ENCODE measurements at regions not wholly inside any gene's neighbourhood (a gene's known extent, or its start where the extent isn't known, plus 50 kb on each side); places are given as distances from the start of the nearest gene placed in this dataset.

DNA sequence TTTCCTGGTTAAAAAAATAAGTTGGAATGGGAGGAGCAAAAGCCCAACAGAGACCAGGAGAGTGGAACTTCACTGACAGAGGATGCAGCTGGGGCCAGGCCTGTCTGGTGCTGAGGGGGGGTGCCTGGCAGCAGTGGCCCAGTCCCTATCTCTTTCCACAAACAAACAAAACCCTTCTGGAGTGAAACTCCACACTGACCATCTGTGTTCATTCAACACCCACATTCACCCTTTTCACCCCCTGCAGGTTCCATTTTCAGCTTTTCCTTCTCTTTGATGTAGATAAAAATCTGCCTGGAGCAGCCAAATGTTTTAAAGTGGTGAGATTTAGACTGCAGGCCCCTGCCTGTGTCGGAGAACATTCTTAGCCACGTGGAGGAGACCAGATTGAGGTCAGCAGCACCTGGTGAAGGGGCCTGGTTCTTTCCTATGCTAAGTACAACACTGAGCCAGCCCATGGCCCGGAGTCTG lies 161.4 kb upstream of the CDH11 start:
- no peak for TF ChIP-seq POLR2A (IDR thresholded peaks at IDR 0.05)
- TF ChIP-seq, protein P1, sequence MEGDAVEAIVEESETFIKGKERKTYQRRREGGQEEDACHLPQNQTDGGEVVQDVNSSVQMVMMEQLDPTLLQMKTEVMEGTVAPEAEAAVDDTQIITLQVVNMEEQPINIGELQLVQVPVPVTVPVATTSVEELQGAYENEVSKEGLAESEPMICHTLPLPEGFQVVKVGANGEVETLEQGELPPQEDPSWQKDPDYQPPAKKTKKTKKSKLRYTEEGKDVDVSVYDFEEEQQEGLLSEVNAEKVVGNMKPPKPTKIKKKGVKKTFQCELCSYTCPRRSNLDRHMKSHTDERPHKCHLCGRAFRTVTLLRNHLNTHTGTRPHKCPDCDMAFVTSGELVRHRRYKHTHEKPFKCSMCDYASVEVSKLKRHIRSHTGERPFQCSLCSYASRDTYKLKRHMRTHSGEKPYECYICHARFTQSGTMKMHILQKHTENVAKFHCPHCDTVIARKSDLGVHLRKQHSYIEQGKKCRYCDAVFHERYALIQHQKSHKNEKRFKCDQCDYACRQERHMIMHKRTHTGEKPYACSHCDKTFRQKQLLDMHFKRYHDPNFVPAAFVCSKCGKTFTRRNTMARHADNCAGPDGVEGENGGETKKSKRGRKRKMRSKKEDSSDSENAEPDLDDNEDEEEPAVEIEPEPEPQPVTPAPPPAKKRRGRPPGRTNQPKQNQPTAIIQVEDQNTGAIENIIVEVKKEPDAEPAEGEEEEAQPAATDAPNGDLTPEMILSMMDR (IDR thresholded peaks at IDR 0.05) = no peak

Data from uterus (tissue), 2 donors.